Panc1 (cell line): ENCODE measurements at regions not wholly inside any gene's neighbourhood (a gene's known extent, or its start where the extent isn't known, plus 50 kb on each side); places are given as distances from the start of the nearest gene placed in this dataset.

Source experiments
- ATAC-seq: fragments of 200-7000 bp; cut with Tn5 transposase; 2 replicates; pipeline ENCODE4 v1.9.1; 2020; ENCODE audit warnings: mild to moderate bottlenecking, moderate library complexity
- BruUV-seq: library from RNA; stranded (reverse); fragments of 400-500 nt; replicated peaks from 2 replicates; lab custom pipeline; 2021; lab: Mats Ljungman, UMichigan
- CTCF ChIA-PET: fragments of 300-600 bp; sonication (Branson Sonifier 250); formaldehyde crosslinking; loops from one replicate; lab custom pipeline; 2022; ENCODE audit warnings: antibody characterized with exemption; lab: Charles Lee
- POLR2A ChIA-PET: fragments of 300-600 bp; sonication (Branson Sonifier 250); formaldehyde crosslinking; loops from one replicate; lab custom pipeline; 2022; ENCODE audit warnings: antibody characterized with exemption; lab: Charles Lee
- DNase-seq: peaks from one replicate; pipeline ENCODE4 v3.0.0-alpha.2; 2010; ENCODE audit warnings: low read depth, low spot score
- H3K27ac ChIP-seq: 2 replicates; pipeline ENCODE4 v1.5.1; 2011; ENCODE audit warnings: mild to moderate bottlenecking, low read length, inconsistent platforms
- H3K27me3 ChIP-seq: fragments of 200-500 bp; sonication (Bioruptor generic); 2 replicates; pipeline ENCODE4 v1.6.0; 2014; ENCODE audit warnings: low read length, inconsistent platforms; ENCODE audit not compliant: control insufficient read depth, insufficient read depth
- H3K36me3 ChIP-seq: fragments of 200-500 bp; sonication (Bioruptor generic); 2 replicates; pipeline ENCODE4 v1.5.1; 2014; ENCODE audit warnings: inconsistent platforms, mild to moderate bottlenecking, low read length, moderate library complexity; ENCODE audit not compliant: control insufficient read depth, insufficient read depth
- H3K4me1 ChIP-seq: 2 replicates; pipeline ENCODE4 v1.5.1; 2011; ENCODE audit warnings: inconsistent platforms, mild to moderate bottlenecking, low read length, moderate library complexity; ENCODE audit not compliant: control insufficient read depth, insufficient read depth
- H3K4me3 ChIP-seq, 2 experiments: 2 replicates each; pipeline ENCODE4 v1.5.1; 2011 to 2012; ENCODE audit warnings: low read depth in 2 of 2, low read length in 2 of 2, mild to moderate bottlenecking in 2 of 2, inconsistent platforms in 1 of 2, moderate library complexity in 1 of 2
- H3K9me3 ChIP-seq: fragments of 200-500 bp; sonication (Bioruptor generic); 2 replicates; pipeline ENCODE4 v1.5.1; 2014; ENCODE audit warnings: low read depth, mild to moderate bottlenecking, inconsistent platforms, low read length, moderate library complexity; ENCODE audit not compliant: control insufficient read depth, insufficient read depth
- CTCF ChIP-seq: fragments of 450-650 bp; IDR thresholded peaks from 2 replicates; pipeline ENCODE4 v1.5.1; 2017; ENCODE audit warnings: mild to moderate bottlenecking
- POLR2AphosphoS5 ChIP-seq: IDR thresholded peaks from 2 replicates; pipeline ENCODE4 v1.6.1; 2012; ENCODE audit warnings: mild to moderate bottlenecking, low read depth, low read length, moderate library complexity
- REST ChIP-seq, 2 experiments: IDR thresholded peaks; 2 replicates each; pipeline ENCODE4 v1.6.1; 2011 to 2012; ENCODE audit warnings: low read depth in 2 of 2, control low read depth in 1 of 2, low read length in 1 of 2, mild to moderate bottlenecking in 1 of 2, moderate library complexity in 1 of 2; ENCODE audit not compliant: insufficient read depth in 1 of 2
- SIN3A ChIP-seq: IDR thresholded peaks from 2 replicates; pipeline ENCODE4 v1.6.1; 2012; ENCODE audit warnings: low read depth, mild to moderate bottlenecking, low read length, moderate library complexity, borderline replicate concordance; ENCODE audit not compliant: insufficient read depth
- TCF7L2 ChIP-seq: IDR thresholded peaks from 2 replicates; pipeline ENCODE4 v1.6.1; 2011; ENCODE audit warnings: mild to moderate bottlenecking, low read depth, low read length, inconsistent platforms
- in situ Hi-C: cut with HindIII; loops from 2 replicates; pipeline ENCODE4 v1.10.0; 2016; ENCODE audit warnings: low sequenced_read_pairs, low pct_unique_long_range_greater_than_20kb
- intact Hi-C: fragments of 100-400 bp; cut with micrococcal nuclease; formaldehyde crosslinking; loops from one replicate; pipeline ENCODE4 v1.10.0; 2022; ENCODE audit not compliant: unreplicated experiment

GRCh38 chr13:112184261-112184660 lies 117.3 kb downstream of the SOX1 start:
- TF ChIP-seq SIN3A (no peak), TCF7L2 (no peak), REST (IDR thresholded peaks at IDR 0.05; ENCODE audit: insufficient read depth in 1 of 2, low read depth in 2 of 2, low read length in 1 of 2) (no peak), POLR2AphosphoS5 (no peak), CTCF (no peak)
- no TSS peak for BruUV-seq
- ATAC-seq (no peak), DNase-seq (no peak)
- in situ Hi-C loops = no loop called here
- Histone ChIP-seq H3K4me3 (no peak overlapping the region), H3K27ac (no peak overlapping the region), H3K27me3 (no peaks in the 10 kb centered on the region), H3K9me3 (no peaks in the 10 kb centered on the region), H3K36me3 (no peaks in the 10 kb centered on the region), H3K4me1 (no peaks in the 10 kb centered on the region)
- ChIA-PET CTCF (interaction anchor here (0.6 kb wide), 1 partner anchor 31 kb away, joined by 5 read pairs; no protein-coding TSS in a partner anchor), POLR2A (interaction anchor here (0.6 kb wide), 1 partner anchor 183 kb away, joined by 3 read pairs; no protein-coding TSS in a partner anchor)
- intact Hi-C loops = no loop called here

- Histone ChIP-seq H3K27ac (no peak overlapping the region), H3K4me1 (no peaks in the 10 kb centered on the region), H3K27me3 (no peaks in the 10 kb centered on the region), H3K9me3 (no peaks in the 10 kb centered on the region), H3K36me3 (no peaks in the 10 kb centered on the region), H3K4me3 (no peak overlapping the region)
- no TSS peak for BruUV-seq
- DNase-seq = no peak
- TF ChIP-seq SIN3A = no peak
- no peak for ATAC-seq
- CTCF ChIA-PET = interaction anchor here (0.6 kb wide), 1 partner anchor 30 kb away, joined by 5 read pairs; no protein-coding TSS in a partner anchor
- in situ Hi-C loops (no loop called here), intact Hi-C loops (no loop called here)
- POLR2A ChIA-PET = interaction anchor here (0.6 kb wide), 1 partner anchor 183 kb away, joined by 3 read pairs; no protein-coding TSS in a partner anchor
Observed at GRCh38 chr13:112184851-112185371, 118.0 kb downstream of the SOX1 start.

- Histone ChIP-seq H3K27me3 (no peaks in the 10 kb centered on the region), H3K4me1 (no peaks in the 10 kb centered on the region), H3K9me3 (no peaks in the 10 kb centered on the region), H3K27ac (no peak overlapping the region), H3K36me3 (no peaks in the 10 kb centered on the region), H3K4me3 (no peak overlapping the region)
- ATAC-seq (no peak), DNase-seq (no peak)
- intact Hi-C loops (no loop called here), in situ Hi-C loops (no loop called here)
- POLR2A ChIA-PET = no interaction called here
- CTCF ChIA-PET = no interaction called here
- no TSS peak for BruUV-seq
- TF ChIP-seq SIN3A = no peak
- TF ChIP-seq POLR2AphosphoS5 = no peak
- TF ChIP-seq TCF7L2 = no peak
- no peak for TF ChIP-seq CTCF
- TF ChIP-seq REST (IDR thresholded peaks at IDR 0.05; ENCODE audit: insufficient read depth in 1 of 2, low read depth in 2 of 2, low read length in 1 of 2) = no peak
Observed at GRCh38 chr13:112185466-112185865, 118.5 kb downstream of the SOX1 start.
